ENCODE measurements at regions not wholly inside any gene's neighbourhood (a gene's known extent, or its start where the extent isn't known, plus 50 kb on each side); places are given as distances from the start of the nearest gene placed in this dataset.

DNA sequence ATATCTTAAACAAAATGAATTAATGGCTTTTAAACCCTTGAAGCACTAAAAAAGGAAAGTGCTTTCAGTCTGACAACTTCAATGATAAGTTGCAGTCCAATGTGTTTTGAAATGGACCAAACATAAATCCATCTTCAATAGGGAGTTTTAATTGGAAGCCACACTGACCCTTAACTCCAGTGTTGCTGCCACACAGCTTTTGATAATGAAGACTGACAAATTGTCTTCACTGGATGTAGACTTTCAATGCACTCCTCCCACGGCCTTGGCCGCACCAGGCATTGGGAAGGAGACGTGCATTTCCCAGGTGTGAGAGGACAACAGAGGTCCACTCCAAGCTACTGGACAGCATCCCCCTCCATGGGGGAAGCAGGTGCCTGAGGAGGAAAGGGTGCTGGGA lies 159.0 kb upstream of the NRP1 start:
- no peaks in the 10 kb centered on the region for H3K36me3 ChIP-seq
- H3K9me3 ChIP-seq = no peaks in the 10 kb centered on the region
- TF ChIP-seq, protein P1, sequence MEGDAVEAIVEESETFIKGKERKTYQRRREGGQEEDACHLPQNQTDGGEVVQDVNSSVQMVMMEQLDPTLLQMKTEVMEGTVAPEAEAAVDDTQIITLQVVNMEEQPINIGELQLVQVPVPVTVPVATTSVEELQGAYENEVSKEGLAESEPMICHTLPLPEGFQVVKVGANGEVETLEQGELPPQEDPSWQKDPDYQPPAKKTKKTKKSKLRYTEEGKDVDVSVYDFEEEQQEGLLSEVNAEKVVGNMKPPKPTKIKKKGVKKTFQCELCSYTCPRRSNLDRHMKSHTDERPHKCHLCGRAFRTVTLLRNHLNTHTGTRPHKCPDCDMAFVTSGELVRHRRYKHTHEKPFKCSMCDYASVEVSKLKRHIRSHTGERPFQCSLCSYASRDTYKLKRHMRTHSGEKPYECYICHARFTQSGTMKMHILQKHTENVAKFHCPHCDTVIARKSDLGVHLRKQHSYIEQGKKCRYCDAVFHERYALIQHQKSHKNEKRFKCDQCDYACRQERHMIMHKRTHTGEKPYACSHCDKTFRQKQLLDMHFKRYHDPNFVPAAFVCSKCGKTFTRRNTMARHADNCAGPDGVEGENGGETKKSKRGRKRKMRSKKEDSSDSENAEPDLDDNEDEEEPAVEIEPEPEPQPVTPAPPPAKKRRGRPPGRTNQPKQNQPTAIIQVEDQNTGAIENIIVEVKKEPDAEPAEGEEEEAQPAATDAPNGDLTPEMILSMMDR (IDR thresholded peaks at IDR 0.05) = no peak
- TF ChIP-seq POLR2A (IDR thresholded peaks at IDR 0.05) = no peak
- H3K4me1 ChIP-seq = peaks cover 7 to 15% of the 10 kb centered on the region in 2 donors
- intact Hi-C loops (cut with DNase I; ENCODE audit: low total_unique reads) = no loop called here
- H3K27me3 ChIP-seq = no peaks in the 10 kb centered on the region
- no peak overlapping the region for H3K4me3 ChIP-seq
- peak in 1 of 2 donors; percentile 23 for DNase-seq
- H3K27ac ChIP-seq = peak overlapping the region; percentile 70 to 74

DNA sequence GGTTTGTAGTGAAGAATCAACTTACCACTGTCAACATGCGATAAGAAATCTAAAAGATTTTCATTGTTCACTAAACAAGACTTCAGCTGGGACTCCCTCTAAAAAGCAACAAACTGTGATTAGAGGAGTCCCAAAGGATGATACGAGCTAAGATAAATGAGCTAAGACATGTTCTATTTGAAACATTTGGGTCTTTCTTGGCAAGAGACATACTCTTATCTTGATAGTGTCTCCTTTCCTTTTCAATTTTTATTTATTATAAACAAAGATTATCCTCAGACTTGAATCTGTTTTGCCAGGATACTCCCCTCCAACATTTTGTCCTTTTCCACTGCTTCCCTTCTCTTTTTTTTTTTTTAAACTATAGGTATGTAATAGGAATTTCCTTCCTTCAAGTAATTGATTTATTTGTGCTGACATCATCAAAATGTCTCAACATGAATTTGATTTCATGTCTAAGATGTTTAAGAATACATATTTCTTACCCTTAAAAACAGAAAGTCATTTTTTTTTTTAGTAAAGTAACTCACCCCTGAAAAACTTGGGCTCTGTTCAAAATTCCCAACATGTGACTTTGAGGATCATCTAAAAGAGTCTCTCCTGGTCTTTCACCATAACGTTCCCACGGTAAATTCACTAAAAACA lies 158.4 kb upstream of the NRP1 start:
- Histone ChIP-seq H3K4me3 (no peak overlapping the region), H3K9me3 (no peaks in the 10 kb centered on the region), H3K27ac (peak overlapping the region; percentile 70 to 74), H3K27me3 (no peaks in the 10 kb centered on the region), H3K4me1 (peaks cover 7 to 8% of the 10 kb centered on the region in 2 donors), H3K36me3 (no peaks in the 10 kb centered on the region)
- intact Hi-C loops (cut with DNase I; ENCODE audit: low total_unique reads) = no loop called here
- TF ChIP-seq, protein P1 (IDR thresholded peaks at IDR 0.05) = no peak
- TF ChIP-seq POLR2A (IDR thresholded peaks at IDR 0.05) = no peak
- DNase-seq = no peak

DNA sequence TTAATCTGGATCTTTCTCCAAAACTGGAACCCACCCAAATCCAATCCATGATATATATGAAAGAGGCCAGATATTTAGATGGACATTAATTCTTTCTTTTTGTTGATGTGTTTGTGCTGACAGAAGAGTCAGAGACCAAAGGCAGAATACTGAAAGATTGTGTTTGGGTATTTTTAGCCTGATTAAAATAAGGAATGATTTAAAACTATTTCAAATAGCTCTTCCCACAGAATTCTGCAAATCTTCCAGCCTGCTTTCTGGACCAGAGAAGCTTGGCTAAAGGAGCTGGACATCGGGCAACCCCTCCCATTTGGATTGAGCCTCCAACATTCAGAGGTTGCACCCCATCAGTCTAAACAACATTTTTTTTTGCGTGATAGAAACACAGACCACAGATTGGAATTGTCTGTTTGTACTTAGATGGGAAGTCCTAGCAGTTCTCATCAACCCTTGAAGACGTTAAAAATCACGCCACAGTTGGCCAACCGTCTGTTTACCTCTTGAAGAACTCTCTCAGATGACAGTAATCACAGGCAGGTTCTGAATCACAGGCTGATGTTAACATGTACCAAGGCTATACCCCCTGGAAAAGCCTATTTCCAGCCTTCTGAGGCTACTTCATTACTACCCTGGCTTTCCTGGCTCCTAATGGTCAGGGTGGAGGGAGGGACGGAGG lies 155.2 kb upstream of the NRP1 start:
- TF ChIP-seq POLR2A (IDR thresholded peaks at IDR 0.05) = no peak
- TF ChIP-seq, protein P1 (IDR thresholded peaks at IDR 0.05) = no peak
- H3K36me3 ChIP-seq = no peaks in the 10 kb centered on the region
- H3K4me1 ChIP-seq = peaks cover 4 to 7% of the 10 kb centered on the region in 2 donors
- no peaks in the 10 kb centered on the region for H3K9me3 ChIP-seq
- H3K27ac ChIP-seq = peak overlapping the region; percentile 69 to 72
- no peak overlapping the region for H3K4me3 ChIP-seq
- peak; percentile 35 to 51 for DNase-seq
- intact Hi-C loops (cut with DNase I; ENCODE audit: low total_unique reads) = no loop called here
- H3K27me3 ChIP-seq = no peaks in the 10 kb centered on the region

DNA sequence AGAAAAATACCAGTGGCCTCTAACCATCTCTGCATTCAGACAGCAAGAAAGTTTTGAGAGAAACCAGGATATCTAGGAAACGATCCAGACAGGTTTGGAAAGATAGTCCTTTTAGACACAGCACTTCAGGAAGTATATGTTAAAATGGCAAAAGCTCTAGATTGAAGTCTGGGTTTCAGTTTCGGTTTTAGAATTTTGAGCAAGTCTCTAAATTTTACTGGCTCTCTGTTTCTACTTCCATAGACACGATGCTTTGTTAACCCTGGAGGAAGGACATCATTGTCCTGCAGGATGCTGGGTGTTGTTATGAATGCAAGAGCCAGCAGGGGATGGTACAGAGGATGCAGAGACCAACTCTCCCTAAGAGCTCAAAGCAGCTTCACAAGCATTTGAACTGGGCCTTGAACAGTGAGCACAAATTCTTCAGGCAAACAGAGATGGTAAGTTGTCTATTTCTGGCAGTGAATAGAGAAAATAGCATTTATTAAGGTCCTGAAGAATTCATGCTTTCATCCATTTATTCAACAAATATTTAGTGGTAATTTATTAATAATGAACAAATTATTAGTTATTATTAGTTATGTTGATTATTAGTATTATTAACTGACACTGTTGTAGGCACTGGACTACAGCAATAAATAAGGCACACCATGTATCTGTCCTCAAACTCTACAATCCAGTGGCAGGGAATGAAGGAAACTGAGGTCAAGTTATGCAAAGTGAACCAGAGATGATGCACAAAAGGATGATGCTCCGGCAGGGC lies 152.7 kb upstream of the NRP1 start:
- no peak for DNase-seq
- Histone ChIP-seq H3K27me3 (no peaks in the 10 kb centered on the region), H3K27ac (peak overlapping the region; percentile 50 to 55), H3K9me3 (no peaks in the 10 kb centered on the region), H3K4me1 (peaks cover 0 to 7% of the 10 kb centered on the region in 2 donors), H3K4me3 (peak overlapping the region in 1 of 2 donors; percentile 5), H3K36me3 (no peaks in the 10 kb centered on the region)
- no peak for TF ChIP-seq POLR2A (IDR thresholded peaks at IDR 0.05)
- TF ChIP-seq, protein P1 (IDR thresholded peaks at IDR 0.05) = no peak
- intact Hi-C loops (cut with DNase I; ENCODE audit: low total_unique reads) = no loop called here

DNA sequence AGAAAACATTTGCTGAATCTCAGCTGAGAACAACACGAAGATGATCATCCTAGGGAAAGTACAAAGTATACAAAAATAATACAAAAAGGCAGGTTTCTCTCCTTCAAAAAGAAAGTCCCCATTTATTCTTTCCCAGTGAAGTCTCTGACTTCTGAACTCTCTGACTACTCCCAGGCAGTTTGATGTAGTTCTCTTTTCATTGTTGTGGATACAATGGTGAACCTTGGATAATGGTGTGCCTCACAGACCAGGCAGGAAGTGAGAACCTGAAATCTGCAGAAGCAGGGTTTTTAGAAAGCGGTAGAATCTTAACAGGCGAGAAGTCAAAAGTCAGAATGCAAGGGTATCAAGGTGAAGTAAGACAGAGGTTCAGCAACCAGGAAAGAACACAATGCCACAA lies 150.8 kb upstream of the NRP1 start:
- intact Hi-C loops (cut with DNase I; ENCODE audit: low total_unique reads) = no loop called here
- H3K4me3 ChIP-seq = no peak overlapping the region
- H3K36me3 ChIP-seq = no peaks in the 10 kb centered on the region
- no peaks in the 10 kb centered on the region for H3K9me3 ChIP-seq
- H3K4me1 ChIP-seq = peaks cover 0 to 7% of the 10 kb centered on the region in 2 donors
- no peaks in the 10 kb centered on the region for H3K27me3 ChIP-seq
- no peak for TF ChIP-seq POLR2A (IDR thresholded peaks at IDR 0.05)
- TF ChIP-seq, protein P1 (IDR thresholded peaks at IDR 0.05) = no peak
- peak overlapping the region in 1 of 2 donors; percentile 23 for H3K27ac ChIP-seq
- no peak for DNase-seq

Data from uterus (tissue), 3 donors.